ENCODE measurements at regions not wholly inside any gene's neighbourhood (a gene's known extent, or its start where the extent isn't known, plus 50 kb on each side); places are given as distances from the start of the nearest gene placed in this dataset.
"Not testable (repeated sequence)": the region's sequence is repeated elsewhere in the genome, so short reads cannot be mapped to it uniquely, and the experiment has no call there.

GRCh38 chr3:104906001-104906639 lies 460.6 kb upstream of the ALCAM start:
- no peak for DNase-seq

- DNase-seq, result no peak
Observed at GRCh38 chr3:104907507-104907906, 459.2 kb upstream of the ALCAM start.

GRCh38 chr3:104908761-104909160 lies 457.9 kb upstream of the ALCAM start:
- no peak for DNase-seq

- no peak for DNase-seq
Observed at GRCh38 chr3:104909198-104909597, 457.5 kb upstream of the ALCAM start.

- DNase-seq, result no peak
Observed at GRCh38 chr3:104909721-104910120, 457.0 kb upstream of the ALCAM start.

GRCh38 chr3:104911376-104911775 lies 455.3 kb upstream of the ALCAM start:
- DNase-seq, result no peak

- no peak for DNase-seq
Observed at GRCh38 chr3:104916971-104917370, 449.7 kb upstream of the ALCAM start.

GRCh38 chr3:104920512-104920911 lies 446.2 kb upstream of the ALCAM start:
- no peak for DNase-seq

- no peak for DNase-seq
Observed at GRCh38 chr3:104933972-104934371, 432.7 kb upstream of the ALCAM start.

- DNase-seq, result no peak
Observed at GRCh38 chr3:104935613-104936012, 431.1 kb upstream of the ALCAM start.

GRCh38 chr3:104939196-104939595 lies 427.5 kb upstream of the ALCAM start:
- DNase-seq, result no peak

GRCh38 chr3:104941785-104942184 lies 424.9 kb upstream of the ALCAM start:
- no peak for DNase-seq

GRCh38 chr3:104943974-104944373 lies 422.7 kb upstream of the ALCAM start:
- DNase-seq, result no peak

- no peak for DNase-seq
Observed at GRCh38 chr3:104947943-104948342, 418.8 kb upstream of the ALCAM start.

- not testable (repeated sequence) for DNase-seq
Observed at GRCh38 chr3:104949810-104950209, 416.9 kb upstream of the ALCAM start.

GRCh38 chr3:104951426-104951825 lies 415.3 kb upstream of the ALCAM start:
- DNase-seq, result no peak

- no peak for DNase-seq
Observed at GRCh38 chr3:104952146-104952972, 414.4 kb upstream of the ALCAM start.

GRCh38 chr3:104956620-104957345 lies 409.9 kb upstream of the ALCAM start:
- DNase-seq, result no peak

- no peak for DNase-seq
Observed at GRCh38 chr3:104960579-104960978, 406.1 kb upstream of the ALCAM start.

- DNase-seq, result no peak
Observed at GRCh38 chr3:104961851-104962250, 404.9 kb upstream of the ALCAM start.

- no peak for DNase-seq
Observed at GRCh38 chr3:104974316-104974715, 392.4 kb upstream of the ALCAM start.

- DNase-seq, result no peak
Observed at GRCh38 chr3:104977719-104978118, 389.0 kb upstream of the ALCAM start.

GRCh38 chr3:104982130-104982529 lies 384.6 kb upstream of the ALCAM start:
- DNase-seq, result no peak

GRCh38 chr3:104987859-104988258 lies 378.9 kb upstream of the ALCAM start:
- DNase-seq, result no peak
